ENCODE measurements at regions not wholly inside any gene's neighbourhood (a gene's known extent, or its start where the extent isn't known, plus 50 kb on each side); places are given as distances from the start of the nearest gene placed in this dataset.

- DNase-seq: no peak
Observed at GRCh38 chr2:240347949-240348500, 87.4 kb upstream of the GPC1 start.

- DNase-seq: no peak
Observed at GRCh38 chr2:240348522-240348921, 86.9 kb upstream of the GPC1 start.

- DNase-seq: no peak
Observed at GRCh38 chr2:240349133-240350005, 86.1 kb upstream of the GPC1 start.

GRCh38 chr2:240350006-240350355 lies 85.5 kb upstream of the GPC1 start:
- no peak for DNase-seq

GRCh38 chr2:240350696-240351087 lies 84.8 kb upstream of the GPC1 start:
- DNase-seq: no peak

- DNase-seq: no peak
Observed at GRCh38 chr2:240351088-240351741, 84.2 kb upstream of the GPC1 start.

- peak; percentile 61 for DNase-seq
Observed at GRCh38 chr2:240351826-240352426, 83.5 kb upstream of the GPC1 start.

GRCh38 chr2:240353086-240353798 lies 82.2 kb upstream of the GPC1 start:
- DNase-seq: no peak

GRCh38 chr2:240353944-240354343 lies 81.5 kb upstream of the GPC1 start:
- DNase-seq: no peak

- DNase-seq: no peak
Observed at GRCh38 chr2:240355001-240355891, 80.2 kb upstream of the GPC1 start.

- no peak for DNase-seq
Observed at GRCh38 chr2:240355962-240356361, 79.5 kb upstream of the GPC1 start.

GRCh38 chr2:240356700-240357640 lies 78.5 kb upstream of the GPC1 start:
- DNase-seq: no peak

- no peak for DNase-seq
Observed at GRCh38 chr2:240357641-240358012, 77.8 kb upstream of the GPC1 start.

GRCh38 chr2:240358080-240358479 lies 77.4 kb upstream of the GPC1 start:
- no peak for DNase-seq

- DNase-seq: no peak
Observed at GRCh38 chr2:240358821-240359397, 76.6 kb upstream of the GPC1 start.

- DNase-seq: no peak
Observed at GRCh38 chr2:240359695-240360094, 75.8 kb upstream of the GPC1 start.

- DNase-seq: no peak
Observed at GRCh38 chr2:240360645-240361475, 74.6 kb upstream of the GPC1 start.

GRCh38 chr2:240362216-240362755 lies 73.2 kb upstream of the GPC1 start:
- DNase-seq: no peak
